ENCODE measurements at regions not wholly inside any gene's neighbourhood (a gene's known extent, or its start where the extent isn't known, plus 50 kb on each side); places are given as distances from the start of the nearest gene placed in this dataset.

DNA sequence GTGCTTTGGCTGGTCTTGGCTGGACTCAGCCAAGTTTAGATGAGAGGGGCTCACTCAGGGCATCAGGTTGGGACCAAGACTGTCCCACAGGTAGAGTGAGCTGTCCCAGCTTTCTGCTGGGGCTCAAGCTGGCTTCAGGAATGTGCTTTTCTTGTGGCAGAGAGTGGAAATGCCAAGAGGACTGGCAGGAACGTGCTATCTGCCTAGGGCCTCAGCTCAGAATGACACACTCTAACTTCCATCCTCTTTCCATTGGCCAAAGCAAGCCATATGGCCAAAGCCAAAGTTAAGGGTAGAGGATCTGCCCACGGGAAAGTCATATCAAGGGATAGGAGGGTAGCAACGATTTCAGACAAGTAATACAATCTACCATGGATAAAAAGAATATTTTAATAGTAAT, 178.8 kb downstream of the ABHD5 start:
- DNase-seq: no peak

GRCh38 chr3:43870120-43870519, 179.4 kb downstream of the ABHD5 start:
- no peak for DNase-seq

GRCh38 chr3:43870844-43871626, 180.3 kb downstream of the ABHD5 start:
- no peak for DNase-seq

DNA sequence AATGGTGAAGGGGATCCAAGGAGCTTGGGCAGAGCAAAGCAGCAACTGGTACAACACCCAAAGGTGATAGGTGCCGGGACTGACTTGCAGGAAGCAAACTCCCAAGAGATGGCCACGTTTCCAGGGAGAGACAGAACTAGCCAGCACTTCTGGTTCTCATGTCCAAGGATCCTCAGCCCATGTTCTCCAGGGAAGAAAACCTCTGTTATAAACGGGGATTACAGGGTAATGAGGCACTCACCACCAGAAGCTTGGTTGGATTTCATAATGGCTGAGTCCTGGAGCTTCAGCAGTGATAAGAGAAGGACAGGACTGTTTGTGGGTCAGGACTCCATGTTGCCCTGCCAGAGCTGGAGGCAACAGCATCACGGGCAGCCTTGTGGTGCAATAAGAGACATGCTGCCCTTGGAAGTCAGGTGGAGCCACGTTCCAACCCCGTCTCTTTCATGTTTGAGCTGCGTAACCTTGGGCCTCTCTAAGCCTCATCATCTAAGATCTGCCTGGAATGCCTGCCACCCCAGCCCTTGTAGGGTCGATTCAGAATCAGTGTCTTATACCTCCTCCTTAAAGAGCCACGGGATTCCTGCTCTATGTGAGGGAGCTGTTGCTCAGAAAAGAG, 181.0 kb downstream of the ABHD5 start:
- no peak for DNase-seq

DNA sequence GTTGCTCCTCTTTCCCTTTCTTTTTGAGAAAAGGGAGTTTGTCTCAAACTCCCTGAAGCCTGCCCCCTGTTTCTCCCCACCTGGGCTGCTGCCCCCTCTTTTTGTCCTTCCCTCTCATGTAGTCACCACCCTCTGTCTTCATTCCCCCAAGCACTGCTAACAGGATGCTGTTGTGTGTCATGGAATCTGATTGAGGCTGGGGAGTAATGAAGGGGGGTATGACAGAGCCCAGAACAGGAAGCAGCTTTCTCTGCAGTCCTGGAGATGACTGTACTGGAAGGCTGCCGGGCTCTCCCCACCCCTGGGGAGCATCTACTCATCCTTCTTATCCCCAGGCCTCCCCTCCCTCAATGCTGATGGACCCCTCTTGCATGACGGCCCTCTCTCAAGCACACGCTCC, 181.6 kb downstream of the ABHD5 start:
- no peak for DNase-seq

GRCh38 chr3:43872901-43873300, 182.2 kb downstream of the ABHD5 start:
- DNase-seq: no peak

DNA sequence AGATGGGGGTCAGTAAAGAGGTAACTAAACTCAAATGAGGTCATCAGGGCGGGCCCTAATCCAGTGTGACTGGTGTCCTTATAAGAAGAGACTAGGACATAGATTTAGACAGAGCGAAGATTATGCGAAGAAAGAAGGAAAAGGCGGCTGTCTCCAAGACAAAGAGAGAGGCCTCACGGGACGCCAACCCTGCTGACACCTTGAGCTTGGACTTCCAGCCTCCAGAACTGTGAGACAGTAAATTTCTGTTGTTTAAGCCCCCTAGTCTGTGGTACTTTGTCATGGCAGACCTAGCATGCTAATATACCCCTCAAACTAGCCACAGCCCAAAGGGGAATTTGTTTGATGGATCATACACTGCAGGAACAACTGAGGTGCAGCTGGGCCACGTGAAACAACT, 183.0 kb downstream of the ABHD5 start:
- DNase-seq: no peak

DNA sequence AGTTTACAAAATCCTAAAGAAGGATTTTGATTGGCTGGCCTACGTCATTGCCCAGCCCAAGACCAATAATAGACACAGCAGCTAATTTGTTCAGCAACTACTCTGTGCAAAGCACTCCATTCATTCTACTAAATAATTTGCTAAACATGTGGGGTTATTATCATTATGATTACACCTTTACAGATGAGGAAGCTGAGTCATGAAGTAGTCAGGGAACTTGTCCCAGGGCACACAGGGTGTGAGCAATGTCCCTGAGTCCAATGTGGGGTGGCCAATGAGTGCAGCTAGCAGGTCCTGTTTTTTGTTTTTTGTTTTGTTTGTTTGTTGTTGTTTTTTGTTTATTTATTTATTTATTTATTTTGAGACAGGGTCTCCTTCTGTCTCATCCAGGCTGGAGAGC, 183.6 kb downstream of the ABHD5 start:
- DNase-seq: no peak

GRCh38 chr3:43874731-43875130, 184.0 kb downstream of the ABHD5 start:
- no peak for DNase-seq

GRCh38 chr3:43876648-43877047, 185.9 kb downstream of the ABHD5 start:
- no peak for DNase-seq

- DNase-seq: peak; percentile 89
Measured at GRCh38 chr3:43879166-43879565, 188.4 kb downstream of the ABHD5 start.

GRCh38 chr3:43882976-43883680, 192.4 kb downstream of the ABHD5 start:
- DNase-seq: no peak

DNA sequence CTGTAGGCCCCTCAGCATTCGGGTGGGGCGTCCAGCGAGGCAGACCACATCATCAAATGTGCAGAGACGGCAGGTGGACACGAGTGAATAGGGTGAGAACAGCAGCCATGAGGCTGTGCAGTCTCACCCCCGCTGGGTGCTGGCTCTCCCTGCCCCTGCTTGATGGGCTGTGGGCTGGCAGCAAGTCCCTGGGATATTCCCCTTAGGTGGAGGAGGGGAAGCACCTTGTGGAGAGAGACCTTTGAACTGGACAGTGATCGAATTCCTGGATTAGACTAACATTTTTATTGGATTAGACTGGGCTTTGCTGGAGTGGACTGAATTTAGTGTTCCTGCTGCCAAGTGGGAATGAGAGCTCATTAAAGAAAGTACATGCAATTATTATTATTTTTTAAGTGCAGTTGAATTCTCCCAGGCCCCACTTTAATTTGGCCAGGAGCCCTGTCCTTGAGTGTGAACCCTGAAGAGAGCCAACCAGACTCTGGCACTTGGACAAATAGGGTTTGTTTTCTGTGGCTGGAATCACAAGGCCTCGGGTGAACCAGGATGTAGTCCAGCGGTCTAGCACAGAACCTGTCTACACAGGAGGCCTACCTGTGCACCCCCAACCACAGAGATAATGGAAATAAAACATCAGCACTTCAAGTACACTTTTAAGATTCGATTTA, 193.1 kb downstream of the ABHD5 start:
- peak; percentile 93 for DNase-seq

DNA sequence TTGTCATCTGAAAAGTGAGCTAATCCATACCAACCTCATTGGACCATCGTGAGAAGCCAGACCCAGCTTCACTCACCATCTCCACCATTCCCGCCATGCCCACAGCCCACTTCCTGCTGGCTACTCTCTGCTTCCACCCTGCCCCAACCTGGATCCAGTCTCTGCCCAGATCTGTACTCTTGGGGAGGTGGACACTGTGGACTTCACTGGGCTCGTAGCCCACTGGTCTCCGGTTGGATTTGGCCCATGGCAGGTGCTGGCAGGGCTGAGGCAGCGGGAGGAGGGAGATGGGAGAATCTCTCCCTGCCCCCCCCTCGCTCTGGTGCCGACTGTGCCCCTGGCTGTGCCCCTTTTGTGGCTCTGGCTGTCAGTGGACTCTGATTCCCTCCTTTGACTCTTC, 193.8 kb downstream of the ABHD5 start:
- no peak for DNase-seq

GRCh38 chr3:43885908-43886618, 195.3 kb downstream of the ABHD5 start:
- no peak for DNase-seq

DNA sequence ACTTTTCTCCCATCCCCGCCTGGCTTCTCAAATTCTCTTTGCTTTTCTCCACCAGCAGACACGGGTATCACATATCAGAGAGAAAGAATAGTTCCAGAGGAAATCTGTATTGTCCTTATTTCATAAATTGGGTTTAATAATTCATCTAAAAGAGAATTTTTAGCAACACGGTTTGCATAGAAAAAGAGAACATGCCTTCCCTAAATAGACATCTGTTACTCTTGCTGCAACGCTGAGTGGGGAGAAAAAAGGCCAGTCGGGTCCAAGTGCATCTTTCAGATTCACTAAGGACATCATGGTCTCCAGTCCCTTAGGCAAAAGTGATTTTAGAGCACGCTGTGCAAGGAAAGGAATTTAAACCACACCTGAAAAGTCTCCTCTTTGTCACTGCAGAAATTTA, 201.3 kb downstream of the ABHD5 start:
- DNase-seq: no peak

GRCh38 chr3:43892526-43892925, 201.8 kb downstream of the ABHD5 start:
- DNase-seq: peak; percentile 65

DNA sequence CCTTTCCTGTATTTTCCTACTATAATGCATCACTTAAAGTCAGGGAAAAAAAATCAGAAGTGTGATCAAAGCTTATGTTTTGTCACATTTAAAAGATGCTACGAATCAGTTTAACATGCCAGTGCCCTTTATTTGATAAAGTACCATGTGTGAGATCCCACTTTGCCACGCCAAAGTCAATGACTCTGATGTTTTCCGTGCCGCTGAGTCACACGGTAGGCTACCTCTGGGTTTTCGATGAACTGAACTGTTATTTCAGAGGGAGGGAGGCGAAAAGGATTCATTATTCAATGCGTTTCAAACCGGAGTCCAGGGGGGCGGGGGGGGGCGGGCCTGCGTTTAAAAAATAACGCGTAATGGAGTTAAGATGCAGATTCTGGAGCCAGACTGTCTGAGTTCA, 203.0 kb downstream of the ABHD5 start:
- DNase-seq: no peak

DNA sequence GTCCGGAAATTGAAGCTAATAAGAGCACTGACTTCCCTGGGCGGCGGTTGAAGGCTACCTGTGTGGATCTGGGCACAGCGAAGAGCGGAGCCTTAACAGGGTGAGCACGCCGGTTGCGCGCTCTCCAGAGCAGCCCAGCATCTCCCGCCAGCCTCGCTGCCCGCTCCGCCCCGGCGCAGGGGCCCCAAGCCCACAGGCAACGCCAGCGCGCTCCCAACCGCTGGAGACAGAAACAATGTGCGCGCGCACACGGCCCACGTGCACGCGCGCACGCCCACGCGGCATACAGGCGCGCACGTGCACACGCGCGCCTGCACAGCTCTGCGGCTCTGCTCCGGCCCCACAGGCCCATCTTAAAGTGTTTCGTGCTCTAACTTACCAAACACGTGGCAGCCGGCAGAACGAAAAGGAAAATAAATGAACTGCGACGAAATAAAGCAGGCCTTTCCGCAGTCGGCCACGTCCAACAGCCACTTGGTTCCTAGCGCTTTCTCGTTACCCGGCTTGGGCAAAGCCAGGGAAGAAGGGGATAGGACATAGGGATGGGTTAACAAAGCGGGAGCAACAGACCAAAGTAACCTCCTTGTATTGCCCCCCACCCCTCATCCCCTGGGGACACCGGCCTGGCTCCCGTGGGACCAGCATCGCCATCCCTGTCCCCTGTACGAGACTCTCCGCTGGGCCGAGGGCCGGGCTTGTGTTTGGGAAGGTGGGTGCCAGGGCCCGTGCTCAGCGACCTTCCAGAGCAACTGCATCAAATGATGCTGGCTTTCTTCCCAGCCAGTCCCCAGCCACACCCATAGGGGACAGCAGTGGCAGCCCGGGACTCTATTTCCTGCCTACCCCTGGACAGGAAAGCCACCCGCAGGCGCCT, 203.7 kb downstream of the ABHD5 start:
- peak; percentile 94 for DNase-seq

DNA sequence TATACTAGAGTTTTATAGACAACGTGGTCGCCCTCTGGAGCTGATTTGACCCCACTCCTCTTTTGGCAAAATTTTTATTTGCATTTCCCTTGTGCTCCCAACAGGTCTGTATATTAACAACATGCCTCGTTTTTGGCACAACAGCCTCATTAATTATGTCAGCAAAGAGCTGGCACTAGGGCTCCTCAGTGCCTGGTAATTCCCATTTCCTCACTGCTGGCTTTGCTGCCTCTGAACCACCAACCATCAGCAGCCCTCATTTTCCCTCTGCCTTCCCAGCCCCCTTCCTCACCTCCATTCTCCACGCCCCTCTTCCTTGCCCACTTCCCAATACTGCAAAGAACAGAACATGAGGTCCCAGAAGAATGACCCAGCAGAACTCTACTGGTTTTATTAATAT, 204.8 kb downstream of the ABHD5 start:
- DNase-seq: peak; percentile 85

- no peak for DNase-seq
Measured at GRCh38 chr3:43902415-43902814, 211.7 kb downstream of the ABHD5 start.

GRCh38 chr3:43905157-43905556, 214.4 kb downstream of the ABHD5 start:
- DNase-seq: no peak

Measured in NCI-H2029 treated with DMSO at 0.1 percent for 48 hours (cell line).